GM23338 (cell line): ENCODE measurements at regions not wholly inside any gene's neighbourhood (a gene's known extent, or its start where the extent isn't known, plus 50 kb on each side); places are given as distances from the start of the nearest gene placed in this dataset.

Experiments used
- ATAC-seq: fragments of 200-7000 bp; cut with Tn5 transposase; 3 replicates; pipeline ENCODE4 v1.9.1; 2020
- DNase-seq: peaks from one replicate; pipeline ENCODE4 v3.0.0-alpha.2; 2015; ENCODE audit warnings: low spot score
- H2AFZ ChIP-seq: fragments of 200-600 bp; sonication (generic); 2 replicates; pipeline ENCODE4 v1.8.0; 2016; ENCODE audit warnings: antibody characterized with exemption, mild to moderate bottlenecking, moderate library complexity
- H3F3A ChIP-seq: fragments of 200-600 bp; sonication (generic); replicated peaks from 2 replicates; pipeline ENCODE4 v1.8.0; 2017; ENCODE audit warnings: antibody characterized with exemption, mixed run types, low read depth
- H3K27ac ChIP-seq: fragments of 200-600 bp; sonication (generic); 2 replicates; pipeline ENCODE4 v1.6.1; 2016; ENCODE audit warnings: low read depth
- H3K27me3 ChIP-seq: fragments of 200-600 bp; sonication (generic); 2 replicates; pipeline ENCODE4 v1.8.0; 2016; ENCODE audit warnings: mild to moderate bottlenecking, mixed run types, moderate library complexity; ENCODE audit not compliant: insufficient read depth
- H3K36me3 ChIP-seq: fragments of 200-600 bp; sonication (generic); 2 replicates; pipeline ENCODE4 v1.8.0; 2016; ENCODE audit warnings: mild to moderate bottlenecking; ENCODE audit not compliant: insufficient read depth
- H3K4me1 ChIP-seq: fragments of 200-600 bp; sonication (generic); 2 replicates; pipeline ENCODE4 v1.8.0; 2016; ENCODE audit warnings: mild to moderate bottlenecking, moderate library complexity; ENCODE audit not compliant: insufficient read depth
- H3K4me2 ChIP-seq: fragments of 200-600 bp; sonication (generic); 2 replicates; pipeline ENCODE4 v1.7.1; 2017; ENCODE audit warnings: mixed run types
- H3K4me3 ChIP-seq: fragments of 200-600 bp; sonication (generic); 2 replicates; pipeline ENCODE4 v1.6.1; 2016; ENCODE audit warnings: mixed run types
- H3K79me2 ChIP-seq: fragments of 200-600 bp; sonication (generic); replicated peaks from 2 replicates; pipeline ENCODE4 v1.8.0; 2017; ENCODE audit warnings: mild to moderate bottlenecking; ENCODE audit not compliant: insufficient read depth
- H3K9me2 ChIP-seq: fragments of 200-600 bp; sonication (generic); 2 replicates; pipeline ENCODE4 v1.8.0; 2017; ENCODE audit not compliant: insufficient read depth
- H4K20me1 ChIP-seq: fragments of 200-600 bp; sonication (generic); replicated peaks from 2 replicates; pipeline ENCODE4 v1.8.0; 2017; ENCODE audit warnings: mild to moderate bottlenecking; ENCODE audit not compliant: insufficient read depth
- H3K27ac Mint-ChIP-seq: 2 replicates; pipeline ENCODE4 v1.8.0; 2020; ENCODE audit warnings: inconsistent platforms, mild to moderate bottlenecking, moderate library complexity, mixed read lengths
- H3K27me3 Mint-ChIP-seq: 3 replicates; pipeline ENCODE4 v1.8.0; 2022; ENCODE audit warnings: low read depth, mild to moderate bottlenecking, moderate library complexity, mixed read lengths, inconsistent platforms; ENCODE audit not compliant: insufficient read depth, poor library complexity
- H3K36me3 Mint-ChIP-seq: 3 replicates; pipeline ENCODE4 v1.8.0; 2021; ENCODE audit warnings: low read depth, mild to moderate bottlenecking, inconsistent platforms, moderate library complexity, mixed read lengths
- H3K4me1 Mint-ChIP-seq: 3 replicates; pipeline ENCODE4 v1.8.0; 2020; ENCODE audit warnings: mild to moderate bottlenecking, inconsistent platforms, mixed read lengths
- H3K4me3 Mint-ChIP-seq: 3 replicates; pipeline ENCODE4 v1.8.0; 2021; ENCODE audit warnings: moderate library complexity, mild to moderate bottlenecking, inconsistent platforms, mixed read lengths
- H3K9me3 Mint-ChIP-seq: 3 replicates; pipeline ENCODE4 v1.8.0; 2020; ENCODE audit warnings: moderate library complexity, mild to moderate bottlenecking, inconsistent platforms, mixed read lengths
- CREB1 ChIP-seq: fragments of 250-450 bp; sonication (Bioruptor Pico); IDR thresholded peaks from 2 replicates; pipeline ENCODE4 v1.5.0; 2020; ENCODE audit warnings: low read depth, mild to moderate bottlenecking, moderate library complexity
- EZH2 ChIP-seq: fragments of 200-600 bp; sonication (generic); IDR thresholded peaks from one replicate; pipeline ENCODE4 v1.8.0; 2017; ENCODE audit warnings: antibody characterized with exemption, mild to moderate bottlenecking, low read depth; ENCODE audit not compliant: unreplicated experiment
- EZH2phosphoT487 ChIP-seq: fragments of 200-600 bp; sonication (generic); IDR thresholded peaks from one replicate; pipeline ENCODE4 v1.8.1; 2018; ENCODE audit warnings: antibody characterized with exemption; ENCODE audit not compliant: unreplicated experiment
- JUNB ChIP-seq: IDR thresholded peaks from one replicate; pipeline ENCODE4 v1.6.1; 2016; ENCODE audit warnings: antibody characterized with exemption; ENCODE audit not compliant: unreplicated experiment
- NANOG ChIP-seq: IDR thresholded peaks from 2 replicates; pipeline ENCODE4 v1.6.1; 2016; ENCODE audit warnings: antibody characterized with exemption, borderline replicate concordance
- POLR2AphosphoS5 ChIP-seq: IDR thresholded peaks from 2 replicates; pipeline ENCODE4 v1.6.1; 2016; ENCODE audit warnings: antibody characterized with exemption, low read depth
- STAT1 ChIP-seq: IDR thresholded peaks from one replicate; pipeline ENCODE4 v1.6.1; 2016; ENCODE audit warnings: antibody characterized with exemption; ENCODE audit not compliant: unreplicated experiment
- ZNF114 ChIP-seq: fragments of 250-450 bp; sonication (Bioruptor Pico); IDR thresholded peaks from 2 replicates; pipeline ENCODE4 v1.5.0; 2020; ENCODE audit warnings: mild to moderate bottlenecking, moderate library complexity
- ZNF331 ChIP-seq: fragments of 250-450 bp; sonication (Bioruptor Pico); IDR thresholded peaks from 2 replicates; pipeline ENCODE4 v1.5.0; 2020; ENCODE audit warnings: low read depth, mild to moderate bottlenecking, moderate library complexity
- TF ChIP-seq, protein P1 (sequence below), 2 experiments: fragments of 200-600 bp in 1 of 2; sonication (generic) in 1 of 2; conservative IDR thresholded peaks; 2 replicates each; pipeline versions ENCODE4 v1.5.1 to v1.6.1; 2016 to 2017; ENCODE audit warnings: antibody characterized with exemption in 2 of 2, low read depth in 2 of 2, mild to moderate bottlenecking in 2 of 2, moderate library complexity in 1 of 2
- TF ChIP-seq, protein P2 (sequence below): IDR thresholded peaks from 2 replicates; pipeline ENCODE4 v1.6.1; 2016; ENCODE audit warnings: antibody characterized with exemption
- TF ChIP-seq, protein P3 (sequence below): IDR thresholded peaks from one replicate; pipeline ENCODE4 v1.6.1; 2018; ENCODE audit warnings: antibody characterized with exemption; ENCODE audit not compliant: unreplicated experiment
- TF ChIP-seq, protein P4 (sequence below): fragments of 250-450 bp; sonication (Bioruptor Pico); IDR thresholded peaks from 2 replicates; pipeline ENCODE4 v1.5.0; 2020; ENCODE audit warnings: mild to moderate bottlenecking, moderate library complexity

DNA sequence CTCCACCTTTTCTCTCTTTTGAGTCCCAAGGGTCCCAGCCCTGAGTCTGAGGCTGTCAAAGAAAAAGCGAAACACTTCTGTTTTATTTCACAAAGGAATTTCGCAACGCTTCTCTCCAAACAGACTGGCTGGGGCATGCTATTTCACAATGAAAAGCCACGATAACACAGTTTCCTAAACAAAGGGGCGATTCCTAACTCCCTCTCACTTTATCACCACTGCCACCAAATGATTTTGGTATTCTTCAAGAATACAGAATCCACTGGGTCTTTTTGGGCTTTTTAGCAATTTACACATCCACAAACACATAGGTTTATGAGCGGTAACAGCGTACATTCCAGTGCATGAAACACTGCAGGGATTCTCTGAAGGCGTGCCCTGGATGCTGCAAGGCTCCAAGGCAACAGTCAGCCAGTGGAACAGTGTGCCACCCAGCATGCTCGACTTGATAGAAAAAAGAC lies 161.2 kb downstream of the DAD1 start:
- Mint-ChIP-seq H3K4me1 (peaks cover 9% of the 10 kb centered on the region; the same call in 2 of the 3 replicates), H3K27ac (no peak overlapping the region), H3K36me3 (no peaks in the 10 kb centered on the region), H3K4me3 (no peak overlapping the region), H3K9me3 (no peaks in the 10 kb centered on the region), H3K27me3 (peaks cover 3% of the 10 kb centered on the region)
- DNase-seq = peak; percentile 15
- Histone ChIP-seq H3K4me2 (no peak overlapping the region), H3K27ac (no peak overlapping the region), H3K9me2 (no peaks in the 10 kb centered on the region), H3K4me3 (no peak overlapping the region), H2AFZ (peak overlapping the region; percentile 58), H4K20me1 (no peaks in the 10 kb centered on the region), H3K79me2 (no peaks in the 10 kb centered on the region), H3F3A (no peaks in the 10 kb centered on the region), H3K4me1 (0 out of 2 replicates have a peak, but pooled peaks cover 3% of the 10 kb centered on the region), H3K36me3 (no peaks in the 10 kb centered on the region), H3K27me3 (no peaks in the 10 kb centered on the region)
- peak; percentile 40; the same call in 2 of the 3 replicates for ATAC-seq
- TF ChIP-seq EZH2phosphoT487 (no peak), EZH2 (no peak), STAT1 (no peak), JUNB (no peak), POLR2AphosphoS5 (no peak), CREB1 (CRISPR knock-in tag) (no peak), ZNF331 (CRISPR knock-in tag) (no peak), NANOG (no peak), ZNF114 (CRISPR knock-in tag) (no peak)
- TF ChIP-seq, protein P1, sequence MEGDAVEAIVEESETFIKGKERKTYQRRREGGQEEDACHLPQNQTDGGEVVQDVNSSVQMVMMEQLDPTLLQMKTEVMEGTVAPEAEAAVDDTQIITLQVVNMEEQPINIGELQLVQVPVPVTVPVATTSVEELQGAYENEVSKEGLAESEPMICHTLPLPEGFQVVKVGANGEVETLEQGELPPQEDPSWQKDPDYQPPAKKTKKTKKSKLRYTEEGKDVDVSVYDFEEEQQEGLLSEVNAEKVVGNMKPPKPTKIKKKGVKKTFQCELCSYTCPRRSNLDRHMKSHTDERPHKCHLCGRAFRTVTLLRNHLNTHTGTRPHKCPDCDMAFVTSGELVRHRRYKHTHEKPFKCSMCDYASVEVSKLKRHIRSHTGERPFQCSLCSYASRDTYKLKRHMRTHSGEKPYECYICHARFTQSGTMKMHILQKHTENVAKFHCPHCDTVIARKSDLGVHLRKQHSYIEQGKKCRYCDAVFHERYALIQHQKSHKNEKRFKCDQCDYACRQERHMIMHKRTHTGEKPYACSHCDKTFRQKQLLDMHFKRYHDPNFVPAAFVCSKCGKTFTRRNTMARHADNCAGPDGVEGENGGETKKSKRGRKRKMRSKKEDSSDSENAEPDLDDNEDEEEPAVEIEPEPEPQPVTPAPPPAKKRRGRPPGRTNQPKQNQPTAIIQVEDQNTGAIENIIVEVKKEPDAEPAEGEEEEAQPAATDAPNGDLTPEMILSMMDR (conservative IDR thresholded peaks at IDR 0.05; ENCODE audit: low read depth in 2 of 2) = no peak
- TF ChIP-seq, protein P2, sequence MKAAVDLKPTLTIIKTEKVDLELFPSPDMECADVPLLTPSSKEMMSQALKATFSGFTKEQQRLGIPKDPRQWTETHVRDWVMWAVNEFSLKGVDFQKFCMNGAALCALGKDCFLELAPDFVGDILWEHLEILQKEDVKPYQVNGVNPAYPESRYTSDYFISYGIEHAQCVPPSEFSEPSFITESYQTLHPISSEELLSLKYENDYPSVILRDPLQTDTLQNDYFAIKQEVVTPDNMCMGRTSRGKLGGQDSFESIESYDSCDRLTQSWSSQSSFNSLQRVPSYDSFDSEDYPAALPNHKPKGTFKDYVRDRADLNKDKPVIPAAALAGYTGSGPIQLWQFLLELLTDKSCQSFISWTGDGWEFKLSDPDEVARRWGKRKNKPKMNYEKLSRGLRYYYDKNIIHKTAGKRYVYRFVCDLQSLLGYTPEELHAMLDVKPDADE = no peak
- TF ChIP-seq, protein P3, sequence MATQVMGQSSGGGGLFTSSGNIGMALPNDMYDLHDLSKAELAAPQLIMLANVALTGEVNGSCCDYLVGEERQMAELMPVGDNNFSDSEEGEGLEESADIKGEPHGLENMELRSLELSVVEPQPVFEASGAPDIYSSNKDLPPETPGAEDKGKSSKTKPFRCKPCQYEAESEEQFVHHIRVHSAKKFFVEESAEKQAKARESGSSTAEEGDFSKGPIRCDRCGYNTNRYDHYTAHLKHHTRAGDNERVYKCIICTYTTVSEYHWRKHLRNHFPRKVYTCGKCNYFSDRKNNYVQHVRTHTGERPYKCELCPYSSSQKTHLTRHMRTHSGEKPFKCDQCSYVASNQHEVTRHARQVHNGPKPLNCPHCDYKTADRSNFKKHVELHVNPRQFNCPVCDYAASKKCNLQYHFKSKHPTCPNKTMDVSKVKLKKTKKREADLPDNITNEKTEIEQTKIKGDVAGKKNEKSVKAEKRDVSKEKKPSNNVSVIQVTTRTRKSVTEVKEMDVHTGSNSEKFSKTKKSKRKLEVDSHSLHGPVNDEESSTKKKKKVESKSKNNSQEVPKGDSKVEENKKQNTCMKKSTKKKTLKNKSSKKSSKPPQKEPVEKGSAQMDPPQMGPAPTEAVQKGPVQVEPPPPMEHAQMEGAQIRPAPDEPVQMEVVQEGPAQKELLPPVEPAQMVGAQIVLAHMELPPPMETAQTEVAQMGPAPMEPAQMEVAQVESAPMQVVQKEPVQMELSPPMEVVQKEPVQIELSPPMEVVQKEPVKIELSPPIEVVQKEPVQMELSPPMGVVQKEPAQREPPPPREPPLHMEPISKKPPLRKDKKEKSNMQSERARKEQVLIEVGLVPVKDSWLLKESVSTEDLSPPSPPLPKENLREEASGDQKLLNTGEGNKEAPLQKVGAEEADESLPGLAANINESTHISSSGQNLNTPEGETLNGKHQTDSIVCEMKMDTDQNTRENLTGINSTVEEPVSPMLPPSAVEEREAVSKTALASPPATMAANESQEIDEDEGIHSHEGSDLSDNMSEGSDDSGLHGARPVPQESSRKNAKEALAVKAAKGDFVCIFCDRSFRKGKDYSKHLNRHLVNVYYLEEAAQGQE = no peak
- TF ChIP-seq, protein P4, sequence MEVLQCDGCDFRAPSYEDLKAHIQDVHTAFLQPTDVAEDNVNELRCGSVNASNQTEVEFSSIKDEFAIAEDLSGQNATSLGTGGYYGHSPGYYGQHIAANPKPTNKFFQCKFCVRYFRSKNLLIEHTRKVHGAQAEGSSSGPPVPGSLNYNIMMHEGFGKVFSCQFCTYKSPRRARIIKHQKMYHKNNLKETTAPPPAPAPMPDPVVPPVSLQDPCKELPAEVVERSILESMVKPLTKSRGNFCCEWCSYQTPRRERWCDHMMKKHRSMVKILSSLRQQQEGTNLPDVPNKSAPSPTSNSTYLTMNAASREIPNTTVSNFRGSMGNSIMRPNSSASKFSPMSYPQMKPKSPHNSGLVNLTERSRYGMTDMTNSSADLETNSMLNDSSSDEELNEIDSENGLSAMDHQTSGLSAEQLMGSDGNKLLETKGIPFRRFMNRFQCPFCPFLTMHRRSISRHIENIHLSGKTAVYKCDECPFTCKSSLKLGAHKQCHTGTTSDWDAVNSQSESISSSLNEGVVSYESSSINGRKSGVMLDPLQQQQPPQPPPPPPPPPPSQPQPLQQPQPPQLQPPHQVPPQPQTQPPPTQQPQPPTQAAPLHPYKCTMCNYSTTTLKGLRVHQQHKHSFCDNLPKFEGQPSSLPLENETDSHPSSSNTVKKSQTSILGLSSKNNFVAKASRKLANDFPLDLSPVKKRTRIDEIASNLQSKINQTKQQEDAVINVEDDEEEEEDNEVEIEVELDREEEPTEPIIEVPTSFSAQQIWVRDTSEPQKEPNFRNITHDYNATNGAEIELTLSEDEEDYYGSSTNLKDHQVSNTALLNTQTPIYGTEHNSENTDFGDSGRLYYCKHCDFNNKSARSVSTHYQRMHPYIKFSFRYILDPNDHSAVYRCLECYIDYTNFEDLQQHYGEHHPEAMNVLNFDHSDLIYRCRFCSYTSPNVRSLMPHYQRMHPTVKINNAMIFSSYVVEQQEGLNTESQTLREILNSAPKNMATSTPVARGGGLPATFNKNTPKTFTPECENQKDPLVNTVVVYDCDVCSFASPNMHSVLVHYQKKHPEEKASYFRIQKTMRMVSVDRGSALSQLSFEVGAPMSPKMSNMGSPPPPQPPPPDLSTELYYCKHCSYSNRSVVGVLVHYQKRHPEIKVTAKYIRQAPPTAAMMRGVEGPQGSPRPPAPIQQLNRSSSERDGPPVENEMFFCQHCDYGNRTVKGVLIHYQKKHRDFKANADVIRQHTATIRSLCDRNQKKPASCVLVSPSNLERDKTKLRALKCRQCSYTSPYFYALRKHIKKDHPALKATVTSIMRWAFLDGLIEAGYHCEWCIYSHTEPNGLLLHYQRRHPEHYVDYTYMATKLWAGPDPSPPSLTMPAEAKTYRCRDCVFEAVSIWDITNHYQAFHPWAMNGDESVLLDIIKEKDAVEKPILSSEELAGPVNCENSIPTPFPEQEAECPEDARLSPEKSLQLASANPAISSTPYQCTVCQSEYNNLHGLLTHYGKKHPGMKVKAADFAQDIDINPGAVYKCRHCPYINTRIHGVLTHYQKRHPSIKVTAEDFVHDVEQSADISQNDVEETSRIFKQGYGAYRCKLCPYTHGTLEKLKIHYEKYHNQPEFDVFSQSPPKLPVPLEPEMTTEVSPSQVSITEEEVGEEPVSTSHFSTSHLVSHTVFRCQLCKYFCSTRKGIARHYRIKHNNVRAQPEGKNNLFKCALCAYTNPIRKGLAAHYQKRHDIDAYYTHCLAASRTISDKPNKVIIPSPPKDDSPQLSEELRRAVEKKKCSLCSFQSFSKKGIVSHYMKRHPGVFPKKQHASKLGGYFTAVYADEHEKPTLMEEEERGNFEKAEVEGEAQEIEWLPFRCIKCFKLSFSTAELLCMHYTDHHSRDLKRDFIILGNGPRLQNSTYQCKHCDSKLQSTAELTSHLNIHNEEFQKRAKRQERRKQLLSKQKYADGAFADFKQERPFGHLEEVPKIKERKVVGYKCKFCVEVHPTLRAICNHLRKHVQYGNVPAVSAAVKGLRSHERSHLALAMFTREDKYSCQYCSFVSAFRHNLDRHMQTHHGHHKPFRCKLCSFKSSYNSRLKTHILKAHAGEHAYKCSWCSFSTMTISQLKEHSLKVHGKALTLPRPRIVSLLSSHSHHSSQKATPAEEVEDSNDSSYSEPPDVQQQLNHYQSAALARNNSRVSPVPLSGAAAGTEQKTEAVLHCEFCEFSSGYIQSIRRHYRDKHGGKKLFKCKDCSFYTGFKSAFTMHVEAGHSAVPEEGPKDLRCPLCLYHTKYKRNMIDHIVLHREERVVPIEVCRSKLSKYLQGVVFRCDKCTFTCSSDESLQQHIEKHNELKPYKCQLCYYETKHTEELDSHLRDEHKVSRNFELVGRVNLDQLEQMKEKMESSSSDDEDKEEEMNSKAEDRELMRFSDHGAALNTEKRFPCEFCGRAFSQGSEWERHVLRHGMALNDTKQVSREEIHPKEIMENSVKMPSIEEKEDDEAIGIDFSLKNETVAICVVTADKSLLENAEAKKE (CRISPR knock-in tag) = no peak
